ENCODE measurements at regions not wholly inside any gene's neighbourhood (a gene's known extent, or its start where the extent isn't known, plus 50 kb on each side); places are given as distances from the start of the nearest gene placed in this dataset.

GRCh38 chr4:183788308-183788905, 116.7 kb upstream of the STOX2 start:
- CTCF ChIA-PET, result no interaction called here
- H4K91ac ChIP-seq (ENCODE audit: insufficient read depth, low read depth, low read length), result no peak overlapping the region
- H3K9ac ChIP-seq (ENCODE audit: low read depth, low read length), result no peak overlapping the region
- no peak overlapping the region for H3K23ac ChIP-seq (ENCODE audit: low read depth, low read length)
- TF ChIP-seq CHD1 (IDR thresholded peaks at IDR 0.05; ENCODE audit: low read depth, low read length) (no peak), RCOR1 (IDR thresholded peaks at IDR 0.05; ENCODE audit: insufficient replicate concordance, low read length) (no peak), MAZ (IDR thresholded peaks at IDR 0.05; ENCODE audit: borderline replicate concordance, low read depth, low read length) (no peak), USF2 (IDR thresholded peaks at IDR 0.05; ENCODE audit: low read depth, low read length) (no peak), CTCF (conservative IDR thresholded peaks at IDR 0.05; ENCODE audit: low read depth, low read length) (no peak), MXI1 (IDR thresholded peaks at IDR 0.05; ENCODE audit: borderline replicate concordance, low read depth, low read length) (no peak), FOS (IDR thresholded peaks at IDR 0.05; ENCODE audit: low read depth, low read length) (no peak), CEBPB (IDR thresholded peaks at IDR 0.05; ENCODE audit: low read depth, low read length) (no peak), SMC3 (IDR thresholded peaks at IDR 0.05; ENCODE audit: low read depth, low read length) (no peak)
- peaks cover 3% of the 10 kb centered on the region; the same call in 1 of the 2 replicates for H3K27me3 ChIP-seq (ENCODE audit: control insufficient read depth, insufficient read depth, low read length)
- H3K9me3 ChIP-seq (ENCODE audit: control insufficient read depth, insufficient read depth, low read length), result peaks cover 6% of the 10 kb centered on the region
- no peak overlapping the region for H3K56ac ChIP-seq (ENCODE audit: extremely low read depth, insufficient read depth, low read length)
- no peak overlapping the region for H2BK5ac ChIP-seq (ENCODE audit: low read depth, low read length, poor library complexity, severe bottlenecking)
- intact Hi-C loops (cut with micrococcal nuclease) (no loop called here), in situ Hi-C loops (cut with MboI; ENCODE audit: low sequenced_read_pairs) (no loop called here), dilution Hi-C loops (cut with HindIII; ENCODE audit: low sequenced_read_pairs, unreplicated experiment) (no loop called here)
- no peak overlapping the region for H3K4me3 ChIP-seq (ENCODE audit: insufficient read depth, low read depth, low read length)
- H3K79me1 ChIP-seq (ENCODE audit: low read depth in 1 of 2, low read length in 2 of 2), result no peaks in the 10 kb centered on the region
- H3K4ac ChIP-seq (ENCODE audit: low read depth, low read length), result no peak overlapping the region
- no CpG with 5 or more reads among the region's 3 CpGs for WGBS, 2 experiments (ENCODE audit: extremely low coverage in 2 of 2, insufficient read length in 1 of 2)
- H3K18ac ChIP-seq (ENCODE audit: low read depth, low read length), result no peak overlapping the region
- no peak overlapping the region for H2BK120ac ChIP-seq (ENCODE audit: low read depth, low read length)
- H3K36me3 ChIP-seq (ENCODE audit: control insufficient read depth, insufficient read depth, low read length), result no peaks in the 10 kb centered on the region
- H2BK20ac ChIP-seq (ENCODE audit: low read depth, low read length), result no peak overlapping the region
- no TSS peak for BruUV-seq (replicated peaks)
- no peak overlapping the region for H2AK5ac ChIP-seq (ENCODE audit: low read depth, low read length)
- H4K5ac ChIP-seq (ENCODE audit: low read depth, low read length), result no peak overlapping the region
- no peak overlapping the region for H2AK9ac ChIP-seq (replicated peaks; ENCODE audit: low read depth, low read length, poor library complexity)
- H3K27ac ChIP-seq (ENCODE audit: insufficient read depth, low read length), result no peak overlapping the region
- H2AFZ ChIP-seq (replicated peaks; ENCODE audit: low read length, poor library complexity), result no peak overlapping the region
- DNase-seq (no peak), ATAC-seq (ENCODE audit: low read depth) (no peak)
- no peak overlapping the region for H4K8ac ChIP-seq (ENCODE audit: low read depth in 2 of 2, low read length in 2 of 2)
- H3K9me1 ChIP-seq (ENCODE audit: insufficient read depth, low read length), result no peaks in the 10 kb centered on the region
- H3K4me1 ChIP-seq (ENCODE audit: control insufficient read depth, insufficient read depth, low read length), result no peaks in the 10 kb centered on the region
- POLR2A ChIA-PET (ENCODE audit: unreplicated experiment), result no interaction called here
- no peak overlapping the region for H3K4me2 ChIP-seq (ENCODE audit: low read depth, low read length)
- no peak overlapping the region for H2BK15ac ChIP-seq (ENCODE audit: low read depth, low read length)
- no peak overlapping the region for H3K14ac ChIP-seq (replicated peaks; ENCODE audit: low read depth, low read length)
- H4K20me1 ChIP-seq (ENCODE audit: insufficient read depth, low read length), result no peaks in the 10 kb centered on the region
